NCI-H446 (cell line): ENCODE measurements at regions not wholly inside any gene's neighbourhood (a gene's known extent, or its start where the extent isn't known, plus 50 kb on each side); places are given as distances from the start of the nearest gene placed in this dataset.

Experiments used
- DNase-seq, 2 experiments: peaks; one replicate each; lab custom pipeline; 2025; lab: John Stamatoyannopoulos, UW

GRCh38 chr11:20250644-20251247, 90.5 kb upstream of the DBX1 start:
- peak; percentile 12 to 71 for DNase-seq

- peak in 1 of 2 experiments; percentile 23 for DNase-seq
These were observed 89.5 kb upstream of the DBX1 start for GRCh38 chr11:20249796-20250195.

- peak; percentile 28 to 54 for DNase-seq
These were observed 89.1 kb upstream of the DBX1 start for GRCh38 chr11:20249378-20249777.

GRCh38 chr11:20248871-20249270, 88.6 kb upstream of the DBX1 start:
- peak in 1 of 2 experiments; percentile 31 for DNase-seq

GRCh38 chr11:20248121-20248772, 88.0 kb upstream of the DBX1 start:
- no peak for DNase-seq

- no peak for DNase-seq
These were observed 87.3 kb upstream of the DBX1 start for GRCh38 chr11:20247591-20248007.

- DNase-seq = no peak
These were observed 83.7 kb upstream of the DBX1 start for GRCh38 chr11:20243974-20244373.

GRCh38 chr11:20238712-20239111, 78.4 kb upstream of the DBX1 start:
- peak; percentile 79 to 84 for DNase-seq

- DNase-seq = peak in 1 of 2 experiments; percentile 41
These were observed 74.9 kb upstream of the DBX1 start for GRCh38 chr11:20235164-20235563.

- DNase-seq = no peak
These were observed 67.4 kb upstream of the DBX1 start for GRCh38 chr11:20227631-20228030.

- peak; percentile 29 to 87 for DNase-seq
These were observed 66.7 kb upstream of the DBX1 start for GRCh38 chr11:20226933-20227332.

GRCh38 chr11:20221566-20221965, 61.3 kb upstream of the DBX1 start:
- no peak for DNase-seq

GRCh38 chr11:20213790-20214189, 53.5 kb upstream of the DBX1 start:
- DNase-seq = no peak

GRCh38 chr11:20211691-20212090, 51.4 kb upstream of the DBX1 start:
- DNase-seq = no peak
